ENCODE measurements at regions not wholly inside any gene's neighbourhood (a gene's known extent, or its start where the extent isn't known, plus 50 kb on each side); places are given as distances from the start of the nearest gene placed in this dataset.

GRCh38 chr11:11742486-11742885 lies 99.3 kb upstream of the USP47 start:
- BruUV-seq (replicated peaks): no TSS peak
- no peak overlapping the region for H3K4me2 ChIP-seq (ENCODE audit: low read length)
- H3K27ac ChIP-seq (ENCODE audit: low read length): no peak overlapping the region
- POLR2A ChIA-PET (ENCODE audit: unreplicated experiment): interaction anchor here (0.6 kb wide), 1 partner anchor 844 kb away, joined by 3 read pairs; no protein-coding TSS in a partner anchor
- H4K20me1 ChIP-seq (ENCODE audit: low read length): no peaks in the 10 kb centered on the region
- H3F3A ChIP-seq (ENCODE audit: low read length, unreplicated experiment): no peaks in the 10 kb centered on the region
- ATAC-seq: no peak
- no peak for TF ChIP-seq EZH2phosphoT487 (IDR thresholded peaks at IDR 0.05; ENCODE audit: borderline replicate concordance, low read length)
- no peak for TF ChIP-seq EZH2 (IDR thresholded peaks at IDR 0.05; ENCODE audit: low read length, unreplicated experiment)
- TF ChIP-seq CTCF (conservative IDR thresholded peaks at IDR 0.05; ENCODE audit: low read depth, low read length): no peak
- H3K9me2 ChIP-seq (replicated peaks; ENCODE audit: low read length): no peaks in the 10 kb centered on the region
- no peaks in the 10 kb centered on the region for H3K79me2 ChIP-seq (ENCODE audit: low read length)
- H2AFZ ChIP-seq (ENCODE audit: low read length): no peak overlapping the region
- no peak for DNase-seq
- H3K9ac ChIP-seq (ENCODE audit: low read length): no peak overlapping the region
- no peaks in the 10 kb centered on the region for H3K27me3 ChIP-seq (ENCODE audit: low read length)
- intact Hi-C loops (cut with micrococcal nuclease): no loop called here
- CTCF ChIA-PET: no interaction called here
- H3K4me1 ChIP-seq (ENCODE audit: insufficient read depth, low read length): peaks cover 9% of the 10 kb centered on the region; the same call in 1 of the 2 replicates
- H3K4me3 ChIP-seq (ENCODE audit: low read length): no peak overlapping the region
- no peaks in the 10 kb centered on the region for H3K9me3 ChIP-seq (ENCODE audit: low read length)
- H3K36me3 ChIP-seq (ENCODE audit: low read depth, low read length): no peaks in the 10 kb centered on the region

GRCh38 chr11:11740836-11741235 lies 100.9 kb upstream of the USP47 start:
- H3K4me1 ChIP-seq (ENCODE audit: insufficient read depth, low read length): peaks cover 9% of the 10 kb centered on the region; the same call in 1 of the 2 replicates
- H3K9me2 ChIP-seq (replicated peaks; ENCODE audit: low read length): no peaks in the 10 kb centered on the region
- no peaks in the 10 kb centered on the region for H3K79me2 ChIP-seq (ENCODE audit: low read length)
- H3K27ac ChIP-seq (ENCODE audit: low read length): no peak overlapping the region
- no peak overlapping the region for H3K9ac ChIP-seq (ENCODE audit: low read length)
- H3F3A ChIP-seq (ENCODE audit: low read length, unreplicated experiment): no peaks in the 10 kb centered on the region
- DNase-seq: no peak
- H4K20me1 ChIP-seq (ENCODE audit: low read length): no peaks in the 10 kb centered on the region
- intact Hi-C loops (cut with micrococcal nuclease): no loop called here
- H3K36me3 ChIP-seq (ENCODE audit: low read depth, low read length): no peaks in the 10 kb centered on the region
- ChIA-PET CTCF (no interaction called here), POLR2A (ENCODE audit: unreplicated experiment) (no interaction called here)
- H3K27me3 ChIP-seq (ENCODE audit: low read length): no peaks in the 10 kb centered on the region
- no peak overlapping the region for H3K4me2 ChIP-seq (ENCODE audit: low read length)
- BruUV-seq (replicated peaks): no TSS peak
- no peak for TF ChIP-seq EZH2phosphoT487 (IDR thresholded peaks at IDR 0.05; ENCODE audit: borderline replicate concordance, low read length)
- no peak for TF ChIP-seq EZH2 (IDR thresholded peaks at IDR 0.05; ENCODE audit: low read length, unreplicated experiment)
- TF ChIP-seq CTCF (conservative IDR thresholded peaks at IDR 0.05; ENCODE audit: low read depth, low read length): no peak
- ATAC-seq: no peak
- no peaks in the 10 kb centered on the region for H3K9me3 ChIP-seq (ENCODE audit: low read length)
- no peak overlapping the region for H2AFZ ChIP-seq (ENCODE audit: low read length)
- H3K4me3 ChIP-seq (ENCODE audit: low read length): no peak overlapping the region

GRCh38 chr11:11740073-11740702 lies 101.6 kb upstream of the USP47 start:
- H3K9ac ChIP-seq (ENCODE audit: low read length): no peak overlapping the region
- POLR2A ChIA-PET (ENCODE audit: unreplicated experiment): no interaction called here
- no peak for TF ChIP-seq EZH2phosphoT487 (IDR thresholded peaks at IDR 0.05; ENCODE audit: borderline replicate concordance, low read length)
- no peak for TF ChIP-seq CTCF (conservative IDR thresholded peaks at IDR 0.05; ENCODE audit: low read depth, low read length)
- no peak for TF ChIP-seq EZH2 (IDR thresholded peaks at IDR 0.05; ENCODE audit: low read length, unreplicated experiment)
- H3K27ac ChIP-seq (ENCODE audit: low read length): no peak overlapping the region
- intact Hi-C loops (cut with micrococcal nuclease): no loop called here
- CTCF ChIA-PET: no interaction called here
- ATAC-seq: no peak; the same call in 1 of the 2 replicates
- no peaks in the 10 kb centered on the region for H3K36me3 ChIP-seq (ENCODE audit: low read depth, low read length)
- no peak for DNase-seq
- no peaks in the 10 kb centered on the region for H3K9me3 ChIP-seq (ENCODE audit: low read length)
- no peak overlapping the region for H3K4me2 ChIP-seq (ENCODE audit: low read length)
- H3K4me1 ChIP-seq (ENCODE audit: insufficient read depth, low read length): peaks cover 9% of the 10 kb centered on the region; the same call in 1 of the 2 replicates
- H3F3A ChIP-seq (ENCODE audit: low read length, unreplicated experiment): no peaks in the 10 kb centered on the region
- H3K4me3 ChIP-seq (ENCODE audit: low read length): no peak overlapping the region
- H4K20me1 ChIP-seq (ENCODE audit: low read length): no peaks in the 10 kb centered on the region
- no peak overlapping the region for H2AFZ ChIP-seq (ENCODE audit: low read length)
- no peaks in the 10 kb centered on the region for H3K79me2 ChIP-seq (ENCODE audit: low read length)
- BruUV-seq (replicated peaks): no TSS peak
- no peaks in the 10 kb centered on the region for H3K9me2 ChIP-seq (replicated peaks; ENCODE audit: low read length)
- no peaks in the 10 kb centered on the region for H3K27me3 ChIP-seq (ENCODE audit: low read length)
